Mucosa of rectum (tissue), 2 donors: ENCODE measurements at regions not wholly inside any gene's neighbourhood (a gene's known extent, or its start where the extent isn't known, plus 50 kb on each side); places are given as distances from the start of the nearest gene placed in this dataset.

Experiments
- H3K27ac ChIP-seq, 2 donors: one replicate each; pipeline ENCODE4 v1.7.0; 2013; ENCODE audit warnings: inconsistent platforms in 2 of 2, low read depth in 2 of 2, low read length in 2 of 2
- H3K27me3 ChIP-seq, 2 donors: one replicate each; pipeline ENCODE4 v1.7.0; 2013; ENCODE audit warnings: low read length in 2 of 2; ENCODE audit not compliant: control insufficient read depth in 2 of 2, insufficient read depth in 2 of 2
- H3K36me3 ChIP-seq, 2 donors: one replicate each; pipeline ENCODE4 v1.7.0; 2013; ENCODE audit warnings: low read length in 2 of 2; ENCODE audit not compliant: control insufficient read depth in 2 of 2, insufficient read depth in 2 of 2
- H3K4me1 ChIP-seq, 2 donors: one replicate each; pipeline ENCODE4 v1.7.0; 2013; ENCODE audit warnings: low read length in 2 of 2, mild to moderate bottlenecking in 1 of 2; ENCODE audit not compliant: control insufficient read depth in 2 of 2, insufficient read depth in 2 of 2
- H3K4me3 ChIP-seq, 2 donors: one replicate each; pipeline ENCODE4 v1.7.0; 2013; ENCODE audit warnings: low read length in 2 of 2
- H3K9ac ChIP-seq, 2 donors: one replicate each; pipeline ENCODE4 v1.7.0; 2013; ENCODE audit warnings: low read length in 2 of 2, low read depth in 1 of 2, mild to moderate bottlenecking in 1 of 2
- H3K9me3 ChIP-seq, 2 donors: one replicate each; pipeline ENCODE4 v1.7.0; 2013; ENCODE audit warnings: low read length in 2 of 2; ENCODE audit not compliant: control insufficient read depth in 2 of 2
- donor health status: healthy.
- donor health status: Normal muscosa, but diverticular disease.

DNA sequence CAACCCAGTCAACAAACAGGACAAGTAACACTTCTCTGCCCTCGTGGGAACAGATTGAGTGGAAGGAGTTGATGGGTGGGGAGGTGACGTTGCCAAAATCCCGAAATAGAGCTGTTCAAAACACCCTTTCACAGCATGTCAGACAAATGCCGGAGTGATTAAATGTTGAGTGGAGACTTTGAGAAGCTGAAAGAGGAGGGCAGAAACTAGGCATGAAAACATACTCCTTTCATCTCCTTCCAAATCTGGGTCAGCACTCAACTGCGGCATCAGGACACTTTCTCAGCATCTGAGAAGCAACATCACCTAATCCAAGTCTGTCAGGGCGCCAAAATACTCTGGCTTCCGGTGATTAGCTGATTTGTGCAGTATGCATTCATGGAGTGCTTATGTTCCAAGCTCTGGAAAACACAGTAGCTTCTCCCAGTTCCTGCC, 51.5 kb upstream of the MRI1 start:
- Histone ChIP-seq H3K27ac (no peak overlapping the region), H3K4me1 (no peaks in the 10 kb centered on the region), H3K4me3 (no peak overlapping the region), H3K9ac (no peak overlapping the region), H3K27me3 (no peaks in the 10 kb centered on the region), H3K9me3 (peaks cover 0 to 6% of the 10 kb centered on the region in 2 donors), H3K36me3 (no peaks in the 10 kb centered on the region)

DNA sequence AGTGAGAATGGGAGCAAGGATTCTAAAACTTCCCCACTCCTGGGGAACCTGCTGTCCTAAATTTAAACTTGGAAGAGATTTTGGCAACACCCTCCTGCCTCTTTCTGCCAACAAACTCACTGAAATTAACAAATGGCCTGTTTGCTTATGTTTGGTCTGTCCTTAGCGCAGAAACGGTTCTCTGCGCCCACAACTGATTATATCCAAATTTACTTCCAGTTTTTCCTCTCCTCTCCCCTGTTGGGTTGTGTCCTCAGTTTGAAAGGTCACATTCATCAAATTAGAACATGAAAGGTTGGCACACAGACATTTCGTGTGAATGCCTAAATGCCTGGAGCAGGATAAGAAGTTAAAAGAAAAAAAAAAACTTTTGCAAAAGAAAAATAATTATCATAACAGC, 56.4 kb upstream of the MRI1 start:
- Histone ChIP-seq H3K4me3 (no peak overlapping the region), H3K9me3 (peaks cover 0 to 2% of the 10 kb centered on the region in 2 donors), H3K9ac (no peak overlapping the region), H3K27ac (no peak overlapping the region), H3K4me1 (no peaks in the 10 kb centered on the region), H3K36me3 (no peaks in the 10 kb centered on the region), H3K27me3 (no peaks in the 10 kb centered on the region)

DNA sequence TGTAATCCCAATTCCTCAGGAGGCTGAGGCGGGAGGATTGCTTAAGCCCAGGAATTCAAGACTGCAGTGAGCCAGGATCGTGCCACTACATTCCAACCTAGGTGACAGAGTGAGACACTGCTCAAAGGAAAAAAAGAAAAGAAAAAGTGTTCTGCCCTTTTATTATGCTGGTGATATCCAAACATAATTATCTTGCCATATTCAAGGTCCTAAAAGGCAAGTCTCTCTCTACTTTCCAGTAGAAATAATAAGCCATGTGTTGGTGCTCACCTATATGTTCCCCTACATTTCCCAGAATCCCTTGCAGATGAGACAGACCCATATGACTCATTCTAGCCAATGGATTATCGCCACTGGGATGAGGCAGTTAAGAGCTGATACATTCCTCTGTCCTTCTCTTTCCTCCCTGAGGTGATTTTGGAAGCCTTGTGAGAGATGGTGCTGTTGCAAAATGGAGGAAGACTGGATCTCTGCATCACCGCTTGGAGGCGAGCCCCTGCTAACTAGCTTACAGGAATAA, 58.3 kb upstream of the MRI1 start:
- Histone ChIP-seq H3K9me3 (peaks cover 0 to 2% of the 10 kb centered on the region in 2 donors), H3K4me3 (no peak overlapping the region), H3K9ac (no peak overlapping the region), H3K27me3 (no peaks in the 10 kb centered on the region), H3K36me3 (no peaks in the 10 kb centered on the region), H3K4me1 (no peaks in the 10 kb centered on the region), H3K27ac (no peak overlapping the region)

DNA sequence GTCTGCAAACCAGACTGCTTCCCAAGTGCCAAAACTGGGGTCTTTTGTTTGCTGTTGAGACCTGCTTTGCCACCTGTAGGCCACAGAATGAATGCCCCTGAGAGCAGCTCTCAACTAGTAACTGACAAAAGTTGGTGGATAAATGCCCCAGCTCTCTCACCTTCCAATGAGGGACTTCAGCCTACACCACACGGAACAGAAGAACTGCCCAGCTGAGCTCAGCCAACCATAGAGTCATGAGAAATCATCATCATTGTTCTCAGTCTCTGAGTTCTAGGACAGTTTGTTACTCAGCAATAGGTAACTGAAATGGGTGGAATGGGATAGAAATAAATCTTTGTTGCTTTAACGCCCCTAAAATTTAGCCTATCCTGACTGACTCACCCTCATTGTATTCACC, 59.1 kb upstream of the MRI1 start:
- Histone ChIP-seq H3K4me3 (no peak overlapping the region), H3K9me3 (peaks cover 0 to 2% of the 10 kb centered on the region in 2 donors), H3K36me3 (no peaks in the 10 kb centered on the region), H3K4me1 (no peaks in the 10 kb centered on the region), H3K27ac (no peak overlapping the region), H3K27me3 (no peaks in the 10 kb centered on the region), H3K9ac (no peak overlapping the region)

DNA sequence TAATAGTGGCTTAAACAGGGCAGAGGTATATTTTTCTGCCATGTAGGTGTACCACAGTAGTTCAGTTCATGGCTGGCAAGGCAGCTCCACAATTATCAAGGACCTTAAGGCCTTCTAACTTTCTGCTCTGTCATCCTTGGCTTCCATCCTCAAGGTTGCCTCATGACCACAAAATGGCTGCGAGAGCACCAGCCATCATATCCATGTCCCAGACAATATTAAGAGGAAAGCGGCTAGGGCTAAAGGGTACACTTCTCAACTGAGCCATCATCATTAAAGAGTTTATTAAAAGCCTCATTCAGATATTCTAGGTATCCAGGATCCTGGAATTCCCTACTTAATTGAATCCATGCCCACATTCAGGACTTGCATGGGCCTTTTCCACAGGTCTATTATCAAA, 62.7 kb upstream of the MRI1 start:
- Histone ChIP-seq H3K4me3 (no peak overlapping the region), H3K9me3 (peaks cover 2% of the 10 kb centered on the region in 2 donors), H3K27ac (no peak overlapping the region), H3K36me3 (no peaks in the 10 kb centered on the region), H3K9ac (no peak overlapping the region), H3K4me1 (no peaks in the 10 kb centered on the region), H3K27me3 (peaks cover 0 to 2% of the 10 kb centered on the region in 2 donors)

DNA sequence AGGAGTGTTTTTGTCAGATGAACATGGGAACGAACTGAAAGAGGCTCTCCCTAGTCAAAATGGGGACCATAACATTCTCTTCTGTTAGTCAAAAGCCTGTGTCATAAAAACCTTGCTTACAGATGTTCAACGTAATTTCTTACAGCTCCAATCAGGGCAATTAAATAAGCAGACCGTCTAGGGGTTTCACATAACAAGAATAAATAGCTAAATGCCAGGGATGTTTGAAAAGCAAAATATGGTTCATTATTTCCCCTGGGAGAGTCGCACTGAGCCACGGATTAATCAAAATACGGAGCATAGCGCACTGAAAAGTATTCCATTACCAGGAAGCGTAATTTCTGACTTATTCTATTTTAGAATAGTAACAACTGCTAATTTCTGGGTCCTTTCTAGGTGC, 63.7 kb upstream of the MRI1 start:
- H3K27ac ChIP-seq: no peak overlapping the region
- peaks cover 0 to 3% of the 10 kb centered on the region in 2 donors for H3K9me3 ChIP-seq
- H3K9ac ChIP-seq: no peak overlapping the region
- H3K27me3 ChIP-seq: peaks cover 0 to 2% of the 10 kb centered on the region in 2 donors
- no peak overlapping the region for H3K4me3 ChIP-seq
- H3K4me1 ChIP-seq: no peaks in the 10 kb centered on the region
- no peaks in the 10 kb centered on the region for H3K36me3 ChIP-seq

DNA sequence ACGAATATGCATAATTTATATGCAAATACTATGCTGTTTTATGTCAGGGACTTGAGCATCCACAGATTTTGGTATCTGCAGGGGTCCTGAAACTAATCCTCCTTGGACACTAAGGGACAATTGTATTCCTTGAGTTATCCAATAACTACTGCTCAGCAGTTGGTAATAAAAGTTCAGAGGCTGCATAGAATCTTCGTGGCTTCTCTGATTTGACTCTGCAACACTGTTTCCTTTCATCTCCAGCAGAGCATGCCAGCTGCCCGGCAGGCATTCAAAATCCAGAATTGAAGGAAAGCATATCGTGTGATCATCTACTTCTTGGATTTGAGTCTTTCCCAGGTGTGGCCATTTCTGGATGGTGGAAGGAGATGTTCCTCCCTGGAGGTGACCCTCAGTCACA, 64.5 kb upstream of the MRI1 start:
- Histone ChIP-seq H3K9ac (no peak overlapping the region), H3K27me3 (peaks cover 0 to 2% of the 10 kb centered on the region in 2 donors), H3K36me3 (no peaks in the 10 kb centered on the region), H3K9me3 (peaks cover 0 to 3% of the 10 kb centered on the region in 2 donors), H3K27ac (no peak overlapping the region), H3K4me1 (no peaks in the 10 kb centered on the region), H3K4me3 (no peak overlapping the region)

DNA sequence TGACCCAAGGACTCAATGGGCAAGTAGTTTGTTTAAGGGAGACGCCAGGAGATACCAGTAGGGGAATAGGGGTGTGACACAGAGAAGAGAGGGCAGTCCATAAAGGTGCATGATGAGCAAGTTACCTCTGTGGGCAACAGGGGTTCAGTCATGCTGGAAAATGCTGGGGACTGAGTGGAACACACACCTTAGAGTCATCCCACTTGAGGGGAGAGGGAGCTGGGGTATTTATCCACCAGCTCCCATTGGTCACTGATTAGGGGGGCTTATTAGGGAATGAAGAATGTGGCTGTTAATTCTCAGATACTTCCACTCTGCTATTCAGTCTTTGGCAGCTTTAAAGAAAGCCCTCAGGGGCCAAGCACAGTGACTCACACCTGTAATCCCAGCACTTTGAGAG, 67.5 kb upstream of the MRI1 start:
- Histone ChIP-seq H3K27me3 (peaks cover 0 to 2% of the 10 kb centered on the region in 2 donors), H3K9ac (no peak overlapping the region), H3K4me1 (no peaks in the 10 kb centered on the region)

DNA sequence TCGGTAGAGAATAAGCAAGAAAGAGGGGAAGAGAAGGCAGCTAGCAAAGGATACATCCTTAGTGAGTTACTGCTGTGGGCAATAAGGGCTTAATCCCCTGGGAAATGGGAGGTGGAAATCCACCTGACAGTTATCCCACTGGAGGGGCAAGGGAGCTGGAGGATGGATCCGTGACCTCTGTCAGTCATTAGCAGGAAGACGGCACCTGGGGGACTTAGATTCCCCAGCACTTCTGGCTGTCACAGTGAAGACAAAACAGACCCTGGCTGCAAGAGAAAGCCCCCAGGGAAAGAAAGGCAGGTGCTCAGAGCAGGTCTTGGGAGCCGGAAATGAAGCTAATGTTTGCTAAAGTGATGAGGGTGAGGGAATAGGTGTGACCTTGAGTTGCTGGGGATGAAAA, 70.4 kb upstream of the MRI1 start:
- H3K4me1 ChIP-seq: no peaks in the 10 kb centered on the region
- no peak overlapping the region for H3K9ac ChIP-seq
- no peak overlapping the region for H3K4me3 ChIP-seq
- no peak overlapping the region for H3K27ac ChIP-seq
- H3K9me3 ChIP-seq: peaks cover 0 to 3% of the 10 kb centered on the region in 2 donors
- H3K36me3 ChIP-seq: no peaks in the 10 kb centered on the region
- no peaks in the 10 kb centered on the region for H3K27me3 ChIP-seq

More for the DNA sequence above, 67.5 kb upstream of the MRI1 start:
- no peak overlapping the region for H3K4me3 ChIP-seq
- H3K36me3 ChIP-seq: no peaks in the 10 kb centered on the region
- peaks cover 0 to 3% of the 10 kb centered on the region in 2 donors for H3K9me3 ChIP-seq
- no peak overlapping the region for H3K27ac ChIP-seq

DNA sequence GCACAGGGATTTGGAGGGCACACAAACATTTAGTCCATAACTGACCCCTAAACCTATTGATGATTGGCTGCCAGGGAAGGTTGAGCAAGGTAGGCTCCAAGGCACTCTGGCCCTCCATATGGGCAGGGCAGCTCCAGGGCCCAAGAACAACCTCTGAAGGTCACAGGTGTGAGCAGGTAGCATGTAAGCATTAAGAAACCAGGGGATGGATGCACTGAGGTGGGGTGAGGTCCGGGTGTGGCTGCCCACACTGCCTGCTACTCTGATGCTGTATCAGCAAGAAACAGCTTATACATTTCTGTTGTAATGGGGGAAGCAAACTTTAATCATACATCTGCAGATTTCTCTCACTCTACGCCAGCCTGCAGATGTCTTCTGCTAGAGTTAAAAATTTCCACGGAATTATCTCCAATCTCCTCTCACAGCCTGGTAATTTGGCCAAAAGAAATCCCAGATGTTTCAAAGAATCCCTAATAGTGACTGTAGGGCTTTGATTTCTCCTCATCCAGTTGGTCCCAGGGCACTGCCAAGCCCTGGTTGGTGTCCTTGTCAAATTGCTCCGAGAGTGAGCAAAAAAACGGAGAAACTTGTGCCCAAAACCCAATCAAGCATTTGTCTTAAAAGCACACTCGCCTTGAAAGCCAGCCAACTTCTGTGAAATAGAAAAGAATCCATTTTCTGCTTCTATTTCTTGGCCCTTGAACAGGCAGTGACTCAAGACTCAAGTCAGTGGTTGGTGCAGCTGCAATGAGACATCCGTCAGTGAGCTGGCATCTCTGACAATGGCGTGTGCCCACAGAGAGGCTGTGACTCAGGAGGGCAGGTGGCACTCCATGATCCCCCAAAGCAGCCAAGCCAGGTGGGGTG, 72.5 kb upstream of the MRI1 start:
- Histone ChIP-seq H3K4me1 (no peaks in the 10 kb centered on the region), H3K27me3 (no peaks in the 10 kb centered on the region), H3K9me3 (peaks cover 0 to 3% of the 10 kb centered on the region in 2 donors), H3K4me3 (no peak overlapping the region), H3K27ac (no peak overlapping the region), H3K9ac (no peak overlapping the region), H3K36me3 (no peaks in the 10 kb centered on the region)
